ENCODE measurements at regions not wholly inside any gene's neighbourhood (a gene's known extent, or its start where the extent isn't known, plus 50 kb on each side); places are given as distances from the start of the nearest gene placed in this dataset.

DNA sequence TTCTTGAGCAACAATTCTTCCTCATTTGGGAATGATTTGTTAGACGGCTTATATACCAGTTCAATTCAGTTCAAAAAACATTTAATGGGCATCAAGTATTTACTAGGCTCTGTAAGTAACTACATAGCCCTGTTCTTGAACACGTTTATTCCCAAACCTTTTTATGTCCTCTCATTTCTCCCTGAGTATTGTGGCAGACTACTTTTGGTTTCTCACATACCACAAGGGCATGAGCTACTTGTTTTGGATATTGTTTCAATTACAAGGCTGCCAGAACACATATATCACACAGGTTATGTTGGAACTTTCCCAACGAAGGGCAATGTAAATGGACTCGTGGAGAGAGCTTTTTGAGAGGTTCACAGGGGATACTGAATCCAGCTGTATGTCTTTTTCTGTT is 363.8 kb upstream of the NAALADL2 start:
- no peak overlapping the region for H3K4me3 ChIP-seq (ENCODE audit: low read depth, low read length)
- TF ChIP-seq, protein P1, sequence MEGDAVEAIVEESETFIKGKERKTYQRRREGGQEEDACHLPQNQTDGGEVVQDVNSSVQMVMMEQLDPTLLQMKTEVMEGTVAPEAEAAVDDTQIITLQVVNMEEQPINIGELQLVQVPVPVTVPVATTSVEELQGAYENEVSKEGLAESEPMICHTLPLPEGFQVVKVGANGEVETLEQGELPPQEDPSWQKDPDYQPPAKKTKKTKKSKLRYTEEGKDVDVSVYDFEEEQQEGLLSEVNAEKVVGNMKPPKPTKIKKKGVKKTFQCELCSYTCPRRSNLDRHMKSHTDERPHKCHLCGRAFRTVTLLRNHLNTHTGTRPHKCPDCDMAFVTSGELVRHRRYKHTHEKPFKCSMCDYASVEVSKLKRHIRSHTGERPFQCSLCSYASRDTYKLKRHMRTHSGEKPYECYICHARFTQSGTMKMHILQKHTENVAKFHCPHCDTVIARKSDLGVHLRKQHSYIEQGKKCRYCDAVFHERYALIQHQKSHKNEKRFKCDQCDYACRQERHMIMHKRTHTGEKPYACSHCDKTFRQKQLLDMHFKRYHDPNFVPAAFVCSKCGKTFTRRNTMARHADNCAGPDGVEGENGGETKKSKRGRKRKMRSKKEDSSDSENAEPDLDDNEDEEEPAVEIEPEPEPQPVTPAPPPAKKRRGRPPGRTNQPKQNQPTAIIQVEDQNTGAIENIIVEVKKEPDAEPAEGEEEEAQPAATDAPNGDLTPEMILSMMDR (conservative IDR thresholded peaks at IDR 0.05; ENCODE audit: low read depth, low read length) = no peak
- DNase-seq (ENCODE audit: low read depth) = no peak

DNA sequence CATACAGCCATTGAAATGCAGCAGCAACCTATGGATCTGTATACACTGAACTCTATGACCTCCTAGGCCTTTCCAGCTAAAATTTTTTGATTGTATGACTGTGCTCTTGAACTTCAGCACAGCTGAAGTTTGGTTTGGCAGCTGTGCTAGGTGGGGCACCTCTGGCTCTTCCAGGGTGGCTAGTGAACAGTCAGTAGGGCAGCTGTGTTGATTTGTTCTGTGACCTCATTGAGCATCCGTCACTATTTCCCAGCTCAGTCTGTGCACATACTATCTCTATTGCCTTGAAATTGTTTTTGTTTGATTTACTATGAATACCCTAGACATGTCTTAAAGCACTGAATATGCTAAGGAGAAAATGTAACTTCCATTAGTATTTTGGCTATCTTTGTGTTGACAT is 363.2 kb upstream of the NAALADL2 start:
- no peak overlapping the region for H3K4me3 ChIP-seq (ENCODE audit: low read depth, low read length)
- TF ChIP-seq, protein P1 (conservative IDR thresholded peaks at IDR 0.05; ENCODE audit: low read depth, low read length) = no peak
- DNase-seq (ENCODE audit: low read depth) = no peak

DNA sequence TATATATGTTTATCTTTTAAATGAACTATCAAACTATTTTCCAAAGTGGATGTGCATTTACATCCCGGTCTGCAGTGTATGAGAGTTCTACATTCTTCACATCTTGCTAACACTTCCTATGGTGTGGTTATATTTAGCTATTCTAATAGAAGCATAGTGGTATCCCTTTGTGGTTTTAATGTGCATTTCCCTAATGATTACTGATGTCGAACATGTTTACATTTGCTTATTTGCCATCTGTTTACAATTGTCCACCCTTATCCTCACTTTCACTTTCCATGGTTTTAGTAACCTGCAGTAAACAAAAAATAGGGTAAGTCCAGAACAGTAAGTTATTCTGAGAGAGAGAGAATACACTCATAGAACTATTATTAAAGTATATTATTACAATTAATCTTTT is 360.5 kb upstream of the NAALADL2 start:
- TF ChIP-seq, protein P1 (conservative IDR thresholded peaks at IDR 0.05; ENCODE audit: low read depth, low read length) = no peak
- DNase-seq (ENCODE audit: low read depth) = no peak
- H3K4me3 ChIP-seq (ENCODE audit: low read depth, low read length) = no peak overlapping the region

DNA sequence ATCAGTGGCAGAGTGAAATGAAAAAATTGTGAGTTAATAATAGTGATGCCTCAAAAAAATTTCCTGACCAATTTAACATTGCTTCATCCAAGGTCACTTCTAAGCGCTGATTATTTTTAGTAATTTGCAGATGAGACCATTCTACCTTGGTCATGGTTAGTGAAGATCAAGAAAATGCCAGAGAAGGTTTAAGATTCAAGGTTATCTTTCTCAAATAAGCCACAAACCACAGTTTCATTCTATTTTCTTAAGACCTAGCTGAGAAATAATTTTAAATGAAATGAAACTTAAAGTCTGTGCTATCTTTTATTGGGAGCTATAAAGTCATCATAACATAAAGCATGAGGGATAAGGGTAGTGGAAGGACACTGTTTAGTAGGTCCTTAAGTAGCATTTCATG is 353.9 kb upstream of the NAALADL2 start:
- TF ChIP-seq, protein P1 (conservative IDR thresholded peaks at IDR 0.05; ENCODE audit: low read depth, low read length) = no peak
- H3K4me3 ChIP-seq (ENCODE audit: low read depth, low read length) = no peak overlapping the region
- DNase-seq (ENCODE audit: low read depth) = no peak

DNA sequence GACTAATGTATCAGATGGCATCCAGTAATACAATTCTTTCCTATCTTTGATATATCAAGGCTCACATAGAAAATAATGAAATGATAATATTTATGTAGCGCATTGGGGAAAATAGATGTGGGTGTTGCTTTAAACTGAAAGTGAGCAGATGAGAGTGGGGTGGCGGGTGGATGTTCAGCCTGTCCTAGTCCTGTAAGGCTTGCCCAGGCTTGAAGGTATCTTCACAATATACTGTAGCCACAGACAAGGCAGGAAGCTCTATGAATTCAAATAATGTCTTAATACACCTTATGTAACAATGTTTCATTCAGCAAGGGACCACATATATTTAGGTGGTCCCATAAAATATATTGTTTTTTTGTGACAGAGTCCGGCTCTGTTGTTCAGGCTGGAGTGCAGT is 334.9 kb upstream of the NAALADL2 start:
- no peak overlapping the region for H3K4me3 ChIP-seq (ENCODE audit: low read depth, low read length)
- DNase-seq (ENCODE audit: low read depth) = no peak
- TF ChIP-seq, protein P1 (conservative IDR thresholded peaks at IDR 0.05; ENCODE audit: low read depth, low read length) = no peak

DNA sequence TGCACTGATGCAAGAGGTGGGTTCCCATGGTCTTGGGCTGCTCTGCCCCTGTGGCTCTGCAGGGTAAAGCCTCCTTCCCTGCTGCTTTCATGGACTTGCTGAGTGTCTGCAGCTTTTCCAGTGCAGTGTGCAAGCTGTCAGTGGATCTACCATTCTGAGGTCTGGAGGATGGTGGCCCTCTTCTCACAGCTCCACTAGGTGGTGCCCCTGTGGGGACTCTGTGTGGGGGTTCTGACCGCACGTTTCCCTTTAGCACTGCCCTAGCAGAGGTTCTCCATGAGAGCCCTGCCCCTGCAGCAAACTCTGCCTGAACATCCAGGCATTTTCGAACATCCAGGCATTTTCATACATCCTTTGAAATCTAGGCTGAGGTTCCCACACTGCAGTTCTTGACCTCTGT is 329.8 kb upstream of the NAALADL2 start:
- H3K4me3 ChIP-seq (ENCODE audit: low read depth, low read length) = no peak overlapping the region
- DNase-seq (ENCODE audit: low read depth) = no peak
- TF ChIP-seq, protein P1 (conservative IDR thresholded peaks at IDR 0.05; ENCODE audit: low read depth, low read length) = no peak

DNA sequence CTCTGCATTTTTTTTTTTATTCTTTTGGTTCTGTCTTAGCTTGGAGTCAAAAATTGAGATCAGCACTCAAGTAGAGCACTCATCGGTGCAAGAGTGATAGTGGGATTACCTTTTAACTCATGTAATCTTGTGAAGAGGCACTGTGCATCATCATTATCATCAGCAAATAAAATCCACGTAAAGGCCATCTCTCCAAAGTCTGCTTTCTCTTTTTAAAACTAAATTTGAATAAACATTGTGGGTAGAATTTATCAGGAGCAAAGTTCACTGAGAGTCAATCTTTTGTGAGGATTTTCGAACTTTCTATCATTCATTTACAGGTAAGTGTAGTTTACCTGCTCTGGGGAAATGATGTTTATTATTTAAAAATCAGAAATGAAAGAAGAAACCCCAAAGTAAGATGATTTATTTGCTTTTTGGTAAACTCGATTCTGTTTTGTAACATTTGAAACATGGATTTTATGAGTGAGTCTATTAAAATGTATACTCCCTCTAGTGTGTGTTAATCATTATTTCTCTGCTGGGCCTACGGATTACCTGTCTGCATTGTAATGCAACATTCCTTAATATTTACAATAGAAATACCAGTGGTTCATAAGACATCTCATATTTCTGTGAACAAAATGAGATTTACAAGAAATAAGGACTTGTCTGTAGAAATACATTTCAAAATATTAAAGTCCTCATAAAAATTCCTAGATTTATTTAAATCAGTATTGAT is 327.7 kb upstream of the NAALADL2 start:
- TF ChIP-seq, protein P1 (conservative IDR thresholded peaks at IDR 0.05; ENCODE audit: low read depth, low read length) = no peak
- DNase-seq (ENCODE audit: low read depth) = no peak
- H3K4me3 ChIP-seq (ENCODE audit: low read depth, low read length) = no peak overlapping the region
